ENCODE measurements at regions not wholly inside any gene's neighbourhood (a gene's known extent, or its start where the extent isn't known, plus 50 kb on each side); places are given as distances from the start of the nearest gene placed in this dataset.
"Not testable (repeated sequence)": the region's sequence is repeated elsewhere in the genome, so short reads cannot be mapped to it uniquely, and the experiment has no call there.

DNA sequence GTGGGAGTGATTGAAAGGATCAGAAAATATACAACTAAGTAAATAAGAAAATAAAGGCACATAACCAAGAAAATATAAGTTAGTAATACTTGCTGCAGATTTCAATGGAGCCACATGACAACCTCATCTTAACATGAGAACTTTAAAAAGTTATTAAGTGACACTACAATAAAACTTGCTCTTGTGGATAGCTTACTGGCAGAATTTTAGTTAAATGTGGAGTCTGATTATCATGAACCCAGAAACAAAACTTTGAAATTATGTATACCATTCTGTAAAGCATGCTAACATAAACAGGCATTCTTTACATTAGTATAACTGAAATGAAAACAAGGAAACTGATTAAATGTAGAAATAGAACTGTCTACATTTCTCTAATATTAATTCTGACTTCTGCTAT is 220.9 kb downstream of the RFPL4B start:
- FAIRE-seq (no peak), DNase-seq (ENCODE audit: extremely low spot score, insufficient read length, low read depth) (no peak)

DNA sequence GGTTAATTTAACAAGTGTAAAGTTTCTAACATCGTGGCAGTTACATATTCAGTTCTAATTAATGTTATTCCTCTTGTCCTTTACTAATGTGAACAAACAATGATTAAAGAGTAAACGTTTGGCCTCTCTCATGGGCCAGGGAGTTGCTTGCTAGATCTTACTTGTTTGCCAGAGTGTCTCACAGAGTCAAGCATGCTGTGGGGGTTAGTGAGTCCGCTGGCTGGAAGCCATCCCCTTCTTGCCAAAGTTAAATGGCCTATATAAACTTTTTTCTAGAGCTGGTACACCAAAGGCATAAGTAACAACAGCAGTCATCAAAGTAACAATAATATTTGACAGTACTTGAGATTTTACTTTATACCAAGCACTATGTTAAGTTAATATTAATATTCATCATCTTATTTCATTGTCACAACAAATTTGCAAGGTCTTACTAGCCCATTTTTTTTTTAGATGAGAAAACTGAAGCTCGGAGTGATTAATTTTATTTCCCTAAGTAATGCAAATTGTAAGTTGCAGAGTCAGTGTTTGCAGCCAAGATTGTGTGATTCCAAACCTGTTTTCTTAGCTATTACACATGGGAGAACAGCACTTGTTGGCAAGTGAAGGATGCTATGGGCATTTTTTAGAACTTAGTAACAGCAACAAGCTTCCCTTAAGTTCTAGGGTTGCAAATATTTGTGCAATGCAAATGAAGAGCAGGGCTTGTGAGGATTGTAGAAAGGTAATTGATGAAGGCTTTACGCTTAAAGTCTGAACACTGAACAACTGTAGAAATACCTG is 224.5 kb downstream of the RFPL4B start:
- FAIRE-seq (no peak), DNase-seq (ENCODE audit: extremely low spot score, insufficient read length, low read depth) (no peak)

DNA sequence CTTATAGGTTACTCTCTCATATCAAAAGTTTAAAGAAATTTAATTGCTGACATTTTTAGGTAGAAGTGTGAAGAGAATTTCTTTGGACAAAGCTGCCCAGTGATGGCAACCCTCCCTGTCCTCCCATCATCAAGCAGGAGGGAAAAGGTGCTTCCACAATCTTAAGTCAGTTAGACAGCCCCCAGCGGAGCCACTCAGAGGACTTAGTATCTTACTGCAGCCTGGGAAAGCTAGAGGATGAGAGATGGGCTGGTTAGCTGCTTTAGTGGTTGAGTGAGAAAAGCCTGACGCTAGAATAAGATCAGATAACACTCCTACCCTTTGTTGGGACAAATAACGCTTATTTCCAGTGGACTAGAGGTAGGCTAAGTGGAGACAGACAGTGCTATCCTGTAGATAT is 227.1 kb downstream of the RFPL4B start:
- no peak for DNase-seq (ENCODE audit: extremely low spot score, insufficient read length, low read depth)
- FAIRE-seq, result no peak

DNA sequence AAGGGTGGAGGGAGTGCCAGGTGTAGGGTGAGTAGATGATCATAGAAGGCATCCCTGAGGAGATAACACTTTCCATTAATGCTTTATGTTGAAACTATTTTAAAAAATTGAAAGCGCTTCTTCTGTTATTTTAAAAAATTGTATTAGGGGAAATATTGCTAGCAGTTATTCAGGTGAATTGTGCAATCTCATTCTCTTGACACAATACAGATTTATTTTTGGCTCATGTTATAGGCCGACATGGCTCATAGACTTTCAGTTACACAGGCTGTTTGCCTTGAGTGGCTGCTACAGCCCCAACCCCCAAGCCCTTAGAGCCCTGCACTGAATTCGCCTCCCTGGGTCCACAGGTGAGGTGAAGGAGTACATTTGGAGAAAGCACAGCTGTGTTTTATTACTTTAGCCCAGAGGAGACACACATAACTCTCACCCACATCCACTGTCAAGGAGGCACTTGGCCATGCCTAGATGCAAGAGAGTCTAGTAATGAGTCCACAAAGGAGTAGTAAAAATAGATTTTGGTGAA is 228.2 kb downstream of the RFPL4B start:
- FAIRE-seq (no peak), DNase-seq (ENCODE audit: extremely low spot score, insufficient read length, low read depth) (no peak)

DNA sequence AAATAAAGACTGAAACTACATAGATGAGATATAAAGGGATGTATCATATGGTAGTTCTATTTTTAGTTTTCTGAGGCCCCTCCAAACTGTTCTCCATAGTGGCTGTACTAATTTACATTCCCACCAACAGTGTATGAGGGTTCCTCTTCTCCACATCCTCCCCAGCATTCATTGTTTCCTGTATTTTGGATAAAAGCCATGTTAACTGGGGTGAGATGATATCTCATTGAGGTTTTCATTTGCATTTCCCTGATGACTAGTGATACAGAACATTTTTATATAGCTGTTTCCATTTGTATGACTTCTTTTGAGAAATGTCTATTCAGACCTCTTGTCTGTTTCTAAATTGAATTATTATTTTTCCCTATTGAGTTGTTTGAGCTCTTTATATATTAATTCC is 229.3 kb downstream of the RFPL4B start:
- no peak for FAIRE-seq
- no peak for DNase-seq (ENCODE audit: extremely low spot score, insufficient read length, low read depth)

- FAIRE-seq, result no peak
Observed at GRCh38 chr6:112579601-112580000, 232.5 kb downstream of the RFPL4B start.

GRCh38 chr6:112581015-112581414 is 233.9 kb downstream of the RFPL4B start:
- no peak for FAIRE-seq
- no peak for DNase-seq (ENCODE audit: extremely low spot score, insufficient read length, low read depth)

More at GRCh38 chr6:112579601-112580000, 232.5 kb downstream of the RFPL4B start:
- no peak for DNase-seq (ENCODE audit: extremely low spot score, insufficient read length, low read depth)

GRCh38 chr6:112590326-112590725 is 243.2 kb downstream of the RFPL4B start:
- DNase-seq (ENCODE audit: extremely low spot score, insufficient read length, low read depth) (no peak), FAIRE-seq (no peak)

- FAIRE-seq, result no peak
- no peak for DNase-seq (ENCODE audit: extremely low spot score, insufficient read length, low read depth)
Observed at GRCh38 chr6:112591329-112591728, 244.2 kb downstream of the RFPL4B start.

DNA sequence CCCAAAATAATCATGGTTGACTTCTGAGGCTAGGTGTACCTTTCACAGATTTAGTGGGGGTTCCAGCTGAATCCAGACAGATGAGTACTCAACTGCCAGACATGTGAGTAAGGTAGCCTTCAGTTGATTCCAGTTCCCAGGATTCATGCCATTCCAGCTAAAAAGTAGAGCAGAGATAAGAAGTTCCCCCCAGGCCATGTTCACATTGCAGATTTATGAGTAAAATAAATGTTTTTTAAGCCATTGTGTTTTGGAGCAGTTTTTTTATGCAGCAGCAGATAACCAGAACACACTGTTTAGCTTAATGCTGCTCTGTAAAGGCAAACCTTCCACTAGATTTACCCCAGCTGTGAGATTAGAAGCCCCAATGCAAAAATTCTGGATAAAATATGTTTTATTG is 245.0 kb downstream of the RFPL4B start:
- no peak for DNase-seq (ENCODE audit: extremely low spot score, insufficient read length, low read depth)
- no peak for FAIRE-seq

GRCh38 chr6:112594886-112595594 is 247.9 kb downstream of the RFPL4B start:
- FAIRE-seq (no peak), DNase-seq (ENCODE audit: extremely low spot score, insufficient read length, low read depth) (no peak)

DNA sequence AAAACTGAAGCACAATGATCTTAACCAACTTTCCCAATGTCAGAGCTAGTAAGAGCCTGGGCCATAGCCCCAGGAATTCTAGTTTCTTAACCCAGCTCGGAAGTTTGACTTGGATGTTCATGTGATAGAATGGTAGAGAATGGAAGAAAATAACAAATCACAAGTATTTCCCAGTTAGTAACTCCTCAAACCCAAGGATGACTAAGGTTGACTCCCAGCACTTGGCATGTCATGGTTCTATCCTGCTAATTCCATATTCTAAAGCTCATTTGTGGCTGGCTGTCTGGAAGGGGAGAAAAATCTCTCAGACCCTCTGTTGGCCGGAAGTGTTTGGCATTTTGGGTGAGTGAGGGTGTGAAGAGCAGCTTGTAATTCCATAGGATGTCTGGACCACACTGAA is 248.7 kb downstream of the RFPL4B start:
- no peak for FAIRE-seq

DNA sequence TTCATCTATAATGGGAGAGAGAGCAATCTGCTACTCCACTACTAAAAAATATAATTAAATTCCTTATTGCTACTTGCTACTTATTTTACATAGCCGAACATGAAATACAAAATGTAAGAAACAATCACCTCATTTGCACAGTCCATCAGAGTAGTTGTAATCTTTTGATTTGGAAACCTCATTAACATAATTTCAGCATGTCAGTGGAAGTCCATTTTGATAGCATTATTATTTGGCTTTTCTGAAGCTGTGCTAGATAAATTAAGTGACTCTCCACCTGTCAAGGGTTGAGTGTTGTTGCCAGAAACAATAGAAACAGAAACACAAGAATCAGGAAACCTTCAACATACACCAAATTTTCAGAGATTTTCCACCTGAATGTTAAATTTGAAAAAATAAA is 250.0 kb downstream of the RFPL4B start:
- FAIRE-seq (no peak), DNase-seq (ENCODE audit: extremely low spot score, insufficient read length, low read depth) (no peak)

More for the DNA sequence above, 248.7 kb downstream of the RFPL4B start:
- no peak for DNase-seq (ENCODE audit: extremely low spot score, insufficient read length, low read depth)

DNA sequence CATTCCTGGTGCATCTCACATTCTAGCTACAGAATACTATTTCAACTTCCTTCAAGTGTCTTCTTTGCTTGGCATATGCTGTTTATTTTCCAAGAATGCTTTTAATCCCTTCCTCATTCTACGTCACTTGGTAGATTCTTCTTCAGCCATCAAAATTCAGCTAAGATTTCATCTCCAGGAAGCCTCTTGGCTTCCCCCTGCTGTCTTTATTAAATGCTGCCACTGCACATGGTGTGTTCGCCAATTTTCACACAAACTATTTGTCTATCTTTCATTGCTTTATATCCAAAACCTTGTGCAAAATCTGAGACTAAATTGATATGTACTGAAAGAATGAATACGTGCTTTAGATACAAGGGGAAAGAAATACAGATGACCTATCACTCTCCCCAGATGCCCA is 253.0 kb downstream of the RFPL4B start:
- FAIRE-seq, result no peak
- no peak for DNase-seq (ENCODE audit: extremely low spot score, insufficient read length, low read depth)

DNA sequence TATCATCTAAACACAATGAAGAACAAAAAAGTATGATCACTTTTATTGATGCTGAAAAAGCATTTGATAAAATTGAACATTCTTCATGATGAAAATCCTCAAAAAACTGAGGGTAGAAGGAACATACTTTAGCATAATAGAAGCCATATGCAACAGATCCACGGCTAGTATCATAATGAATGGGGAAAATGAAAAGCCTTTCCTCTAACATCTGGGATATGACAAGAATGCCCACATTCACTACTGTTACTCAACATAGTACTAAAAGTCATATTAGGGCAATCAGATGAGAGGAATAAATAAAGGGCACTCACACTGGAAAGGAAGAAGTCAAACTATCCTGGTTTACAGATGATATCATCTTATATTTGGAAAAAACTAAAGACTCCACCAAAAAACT is 256.6 kb downstream of the RFPL4B start:
- no peak for FAIRE-seq
- no peak for DNase-seq (ENCODE audit: extremely low spot score, insufficient read length, low read depth)

DNA sequence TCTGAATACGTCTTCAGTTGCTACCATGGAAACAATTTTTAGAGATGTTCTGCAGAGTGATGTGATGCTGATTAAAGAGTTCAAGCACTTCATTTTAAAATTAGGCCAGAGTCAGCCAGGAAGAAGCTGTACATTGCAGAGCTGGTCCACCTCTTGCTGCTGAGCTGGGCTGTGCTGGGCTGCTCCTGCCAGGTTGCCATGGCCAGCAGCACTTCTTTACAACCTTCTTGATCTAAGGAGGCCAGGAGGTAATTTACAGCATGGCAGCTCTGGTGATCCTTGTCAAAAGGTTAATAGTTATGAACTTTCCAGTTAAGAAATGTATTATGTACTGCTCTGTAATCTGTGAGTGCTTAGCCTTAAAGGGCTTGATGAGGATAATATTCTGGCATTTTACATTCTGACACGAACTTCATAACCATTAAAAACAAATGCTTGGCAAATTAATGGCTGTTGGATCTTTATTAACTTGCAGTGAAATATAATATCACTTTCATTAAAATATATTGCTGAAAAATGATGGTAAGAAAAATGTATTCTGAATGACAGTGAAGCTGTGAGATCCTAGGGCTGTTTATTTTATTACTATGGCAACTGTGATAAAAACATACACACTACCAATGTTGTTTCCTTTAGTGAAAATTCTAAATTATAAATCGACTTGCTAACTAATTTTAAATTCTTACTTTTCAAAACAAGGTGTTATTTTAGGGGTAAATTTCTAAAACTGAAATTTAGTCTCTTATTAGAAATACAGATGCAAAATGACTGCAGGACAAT is 259.7 kb downstream of the RFPL4B start:
- FAIRE-seq, result no peak

DNA sequence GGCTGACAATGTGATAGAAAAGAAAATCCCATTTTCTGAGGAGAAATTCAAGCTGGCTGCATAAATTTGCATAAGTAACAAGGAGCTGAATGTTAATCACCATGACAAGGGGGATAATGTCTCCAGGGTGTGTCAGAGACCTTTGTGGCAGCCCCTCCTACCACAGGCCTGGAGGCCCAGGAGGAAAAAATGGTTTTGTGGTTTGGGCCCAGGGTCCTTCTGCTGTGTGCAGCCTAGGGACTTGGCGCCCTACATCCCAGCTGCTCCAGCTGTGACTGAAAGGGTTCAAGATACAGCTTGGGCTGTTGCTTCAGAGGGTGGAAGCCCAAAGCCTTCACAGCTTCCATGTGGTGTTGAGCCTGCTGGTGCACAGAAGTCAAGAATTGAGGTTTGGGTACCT is 261.8 kb downstream of the RFPL4B start:
- not testable (repeated sequence) for FAIRE-seq

More for the DNA sequence above, 259.7 kb downstream of the RFPL4B start:
- no peak for DNase-seq (ENCODE audit: extremely low spot score, insufficient read length, low read depth)

GRCh38 chr6:112613410-112613809 is 266.3 kb downstream of the RFPL4B start:
- no peak for FAIRE-seq

More for the DNA sequence above, 261.8 kb downstream of the RFPL4B start:
- DNase-seq (ENCODE audit: extremely low spot score, insufficient read length, low read depth), result not testable (repeated sequence)

DNA sequence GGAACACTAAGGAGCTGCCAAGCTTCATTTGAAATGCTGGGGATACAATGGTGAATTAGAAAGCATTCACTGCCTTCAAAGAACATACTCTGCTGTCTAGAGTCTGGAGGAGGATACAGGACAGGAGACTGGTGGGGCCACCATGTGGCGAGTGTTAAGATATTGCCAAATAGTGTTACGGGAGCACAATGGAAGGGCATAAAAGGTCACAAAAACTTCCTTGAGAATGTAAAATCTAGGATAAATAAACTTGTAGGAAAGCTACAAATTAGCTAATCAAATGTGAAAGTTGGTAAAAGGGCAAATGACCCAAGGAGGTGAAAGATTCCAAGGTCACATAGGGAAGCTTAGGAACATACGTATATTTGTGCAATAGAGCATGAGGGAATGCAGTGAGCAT is 271.7 kb downstream of the RFPL4B start:
- FAIRE-seq (no peak), DNase-seq (ENCODE audit: extremely low spot score, insufficient read length, low read depth) (no peak)

More at GRCh38 chr6:112613410-112613809, 266.3 kb downstream of the RFPL4B start:
- DNase-seq (ENCODE audit: extremely low spot score, insufficient read length, low read depth), result no peak

DNA sequence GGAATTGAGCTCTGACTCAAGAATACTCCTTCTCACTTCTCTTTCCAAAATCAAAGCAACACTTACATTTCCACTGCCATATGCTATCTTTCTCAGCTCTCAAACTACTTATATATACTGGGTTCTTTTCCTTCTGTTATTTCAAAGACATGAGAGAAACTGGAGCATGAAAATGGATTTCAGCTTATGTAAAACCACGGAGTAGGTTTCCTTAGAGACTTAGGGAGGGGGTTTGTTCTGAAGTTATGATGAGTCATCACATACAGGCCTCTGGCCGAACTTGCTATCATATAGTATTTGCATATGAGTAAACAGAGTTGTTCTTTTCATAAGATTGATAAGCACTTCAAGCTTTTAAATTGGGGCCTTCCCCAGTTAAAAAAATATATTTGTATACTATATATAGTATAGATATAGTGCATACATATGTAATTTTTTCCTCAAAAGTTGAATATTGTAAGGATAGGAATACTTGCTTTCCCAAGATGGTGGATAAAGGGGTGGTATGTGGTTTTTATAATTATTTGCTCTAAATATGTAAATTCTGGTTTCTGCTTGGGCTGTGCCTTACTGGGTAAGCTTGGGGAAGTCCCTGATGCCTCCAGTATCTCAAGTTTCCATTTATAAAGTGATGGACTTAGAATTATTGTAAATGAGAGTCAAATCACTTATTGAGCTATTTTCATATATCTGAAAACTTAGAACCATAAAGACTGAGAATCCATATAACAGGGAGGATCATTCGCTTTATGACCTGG is 273.9 kb downstream of the RFPL4B start:
- no peak for FAIRE-seq

More for the DNA sequence above, 273.9 kb downstream of the RFPL4B start:
- DNase-seq (ENCODE audit: extremely low spot score, insufficient read length, low read depth), result no peak
